WI38 (cell line): ENCODE measurements at regions not wholly inside any gene's neighbourhood (a gene's known extent, or its start where the extent isn't known, plus 50 kb on each side); places are given as distances from the start of the nearest gene placed in this dataset.

Experiments
- H3K4me3 ChIP-seq: 2 replicates; pipeline ENCODE4 v1.5.1; 2011; ENCODE audit warnings: low read depth, mild to moderate bottlenecking, control low read depth, low read length
- TF ChIP-seq, protein P1 (sequence below): IDR thresholded peaks from 2 replicates; pipeline ENCODE4 v1.5.1; 2012; ENCODE audit warnings: low read depth, mild to moderate bottlenecking, control low read depth, low read length

DNA sequence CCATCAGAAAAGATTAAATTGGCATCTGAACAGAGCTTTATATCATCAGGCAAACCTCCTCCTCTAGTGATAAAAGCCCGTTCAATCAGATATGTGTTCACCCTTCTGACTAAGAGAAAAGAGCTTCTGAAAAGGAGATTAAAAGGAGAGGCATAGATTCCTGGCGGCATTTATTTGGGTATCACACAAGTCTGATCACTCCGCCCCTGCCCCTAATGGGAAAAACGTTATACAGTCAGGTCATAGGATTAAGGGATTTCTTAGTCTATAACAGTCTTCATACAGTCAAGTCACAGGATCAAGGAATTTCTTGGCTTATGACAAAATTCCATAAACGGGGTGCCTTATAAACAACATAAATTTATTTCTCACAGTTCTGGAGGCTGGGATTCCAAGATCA, 295.4 kb upstream of the SATB1 start:
- no peak overlapping the region for H3K4me3 ChIP-seq
- TF ChIP-seq, protein P1, sequence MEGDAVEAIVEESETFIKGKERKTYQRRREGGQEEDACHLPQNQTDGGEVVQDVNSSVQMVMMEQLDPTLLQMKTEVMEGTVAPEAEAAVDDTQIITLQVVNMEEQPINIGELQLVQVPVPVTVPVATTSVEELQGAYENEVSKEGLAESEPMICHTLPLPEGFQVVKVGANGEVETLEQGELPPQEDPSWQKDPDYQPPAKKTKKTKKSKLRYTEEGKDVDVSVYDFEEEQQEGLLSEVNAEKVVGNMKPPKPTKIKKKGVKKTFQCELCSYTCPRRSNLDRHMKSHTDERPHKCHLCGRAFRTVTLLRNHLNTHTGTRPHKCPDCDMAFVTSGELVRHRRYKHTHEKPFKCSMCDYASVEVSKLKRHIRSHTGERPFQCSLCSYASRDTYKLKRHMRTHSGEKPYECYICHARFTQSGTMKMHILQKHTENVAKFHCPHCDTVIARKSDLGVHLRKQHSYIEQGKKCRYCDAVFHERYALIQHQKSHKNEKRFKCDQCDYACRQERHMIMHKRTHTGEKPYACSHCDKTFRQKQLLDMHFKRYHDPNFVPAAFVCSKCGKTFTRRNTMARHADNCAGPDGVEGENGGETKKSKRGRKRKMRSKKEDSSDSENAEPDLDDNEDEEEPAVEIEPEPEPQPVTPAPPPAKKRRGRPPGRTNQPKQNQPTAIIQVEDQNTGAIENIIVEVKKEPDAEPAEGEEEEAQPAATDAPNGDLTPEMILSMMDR, result no peak

DNA sequence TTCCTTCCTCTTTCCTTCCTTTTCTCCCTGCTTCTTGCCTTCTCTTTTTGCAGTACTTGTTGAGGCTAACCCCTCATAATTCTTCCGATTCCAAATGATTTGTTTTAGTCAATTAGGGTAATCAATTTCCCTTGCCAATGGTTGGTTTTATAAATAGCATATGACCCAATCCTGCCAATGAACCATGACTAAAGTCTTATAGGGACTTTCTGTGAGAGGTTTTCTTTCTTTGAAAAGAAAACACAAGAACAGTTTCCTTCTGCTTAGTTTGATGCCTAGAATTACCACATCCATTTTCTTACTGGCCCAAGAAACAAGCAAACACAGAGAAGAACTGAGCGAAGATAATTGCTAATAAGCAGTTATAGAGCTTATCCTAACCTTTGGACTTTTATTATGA, 292.5 kb upstream of the SATB1 start:
- no peak overlapping the region for H3K4me3 ChIP-seq
- TF ChIP-seq, protein P1, result no peak

DNA sequence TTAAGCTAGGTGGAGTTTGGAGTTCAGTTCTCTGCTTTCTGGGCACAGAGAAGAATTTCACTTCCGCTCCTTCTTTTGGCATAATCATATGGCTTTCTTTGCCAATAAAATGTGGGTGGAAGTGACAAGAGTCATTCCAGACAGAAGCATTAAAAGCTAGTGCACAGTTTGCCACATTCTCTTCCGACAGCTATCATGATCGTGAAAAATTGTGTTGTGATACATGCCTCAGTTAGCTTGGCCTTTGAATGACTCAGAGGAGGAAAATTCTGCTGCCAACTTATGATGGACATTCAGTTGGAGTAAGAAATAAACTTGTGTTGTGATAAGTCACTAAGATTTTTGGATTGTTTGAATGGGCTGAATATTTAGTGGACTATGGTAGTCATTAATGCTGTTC, 291.7 kb upstream of the SATB1 start:
- no peak overlapping the region for H3K4me3 ChIP-seq
- TF ChIP-seq, protein P1, result no peak

DNA sequence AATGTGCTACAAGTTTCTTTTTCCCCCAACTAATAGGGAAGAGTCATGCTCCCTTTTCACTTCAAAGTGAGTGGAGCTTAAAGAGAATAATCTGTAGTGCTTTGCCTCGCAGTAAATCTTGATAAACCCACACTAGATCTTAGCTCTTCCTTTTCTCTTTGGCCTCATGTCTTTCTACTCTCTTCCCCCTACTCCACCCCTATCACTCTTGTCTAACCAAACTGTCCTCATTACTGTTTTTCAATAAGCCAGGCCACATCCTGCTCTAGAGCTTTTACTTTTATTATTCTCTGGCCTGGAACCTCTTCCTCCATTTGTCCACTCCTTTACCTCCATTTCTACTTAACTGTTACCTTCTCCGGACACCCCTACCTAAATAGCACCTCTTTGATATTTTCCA, 291.0 kb upstream of the SATB1 start:
- no peak overlapping the region for H3K4me3 ChIP-seq
- TF ChIP-seq, protein P1, result no peak

DNA sequence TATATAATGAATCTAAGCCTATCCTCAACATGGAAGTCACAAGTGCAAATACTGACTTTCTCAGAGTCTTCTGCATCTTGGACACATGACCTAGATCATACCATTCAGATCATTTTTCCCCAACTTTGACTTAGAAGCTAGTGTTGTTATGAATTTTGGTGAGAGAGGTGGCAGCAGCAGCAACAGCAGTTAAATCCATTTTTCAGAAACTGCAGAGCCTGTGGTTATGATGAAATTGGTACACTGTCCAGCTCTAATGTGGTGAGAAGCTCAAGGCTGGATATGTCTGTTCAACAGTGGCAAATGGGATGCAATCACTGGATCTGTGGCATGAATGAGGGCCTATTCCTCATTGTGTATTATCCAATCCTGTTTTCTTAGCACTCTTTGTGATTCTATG, 290.1 kb upstream of the SATB1 start:
- TF ChIP-seq, protein P1, result no peak
- no peak overlapping the region for H3K4me3 ChIP-seq

DNA sequence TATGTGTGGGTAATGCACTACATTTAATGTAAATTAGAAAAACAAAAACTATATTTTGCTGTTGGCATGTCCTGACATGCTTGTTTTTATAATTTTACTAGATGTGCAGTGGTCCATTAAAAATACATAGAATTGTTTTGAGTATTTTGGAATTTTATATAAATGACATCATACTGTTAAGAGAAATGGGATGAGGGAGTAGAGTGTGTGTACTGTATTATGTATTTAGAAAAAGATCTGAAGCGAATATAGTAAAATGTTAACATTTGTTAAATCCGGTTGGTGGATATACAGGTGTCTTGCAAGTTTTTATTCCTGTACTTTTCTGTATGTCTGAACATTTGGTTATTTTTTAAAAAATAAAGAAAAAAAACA, 288.4 kb upstream of the SATB1 start:
- TF ChIP-seq, protein P1, result no peak
- no peak overlapping the region for H3K4me3 ChIP-seq

DNA sequence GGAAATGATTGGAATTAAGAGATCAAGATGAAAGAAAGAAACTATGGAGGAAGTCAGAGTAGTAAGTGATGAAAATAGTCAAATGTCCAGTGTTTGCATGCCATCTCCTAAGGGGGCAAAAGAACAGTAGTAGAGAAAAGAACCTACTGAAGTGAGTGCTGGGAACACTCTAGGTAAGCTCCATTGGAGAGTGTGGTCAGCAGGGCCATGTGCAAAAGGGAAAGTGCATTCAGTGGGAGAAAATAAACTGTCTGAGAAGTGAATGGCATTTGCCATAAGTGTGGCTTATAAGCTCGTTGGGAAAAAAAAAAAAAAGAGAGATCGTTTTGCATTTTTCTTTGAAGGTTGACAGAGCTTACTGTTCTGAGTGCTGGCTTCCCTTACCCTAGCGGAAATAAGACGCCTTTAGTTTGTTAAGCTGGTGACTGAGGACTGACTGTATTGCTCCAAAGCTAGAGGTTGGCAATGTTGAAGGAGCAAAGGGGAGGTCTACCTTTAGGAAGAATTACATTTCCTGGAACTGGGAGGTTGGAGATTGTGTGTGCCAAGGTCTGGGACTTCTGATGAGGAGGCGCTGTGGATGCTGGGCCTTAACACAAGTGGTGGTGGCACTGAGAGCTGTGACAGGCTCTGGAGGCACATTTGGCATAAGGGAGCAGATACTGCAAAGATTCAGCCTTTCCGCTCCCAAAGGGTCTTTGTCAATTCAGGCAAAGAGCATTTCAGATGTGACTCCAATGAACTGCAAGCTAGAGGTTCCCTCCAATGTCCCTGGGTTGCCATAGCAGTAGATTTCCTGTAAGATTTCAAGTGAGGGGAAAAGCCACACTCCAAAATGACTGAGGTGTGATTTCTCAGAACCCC, 287.8 kb upstream of the SATB1 start:
- TF ChIP-seq, protein P1, result no peak
- no peak overlapping the region for H3K4me3 ChIP-seq
